HUES48 (cell line): ENCODE measurements at regions not wholly inside any gene's neighbourhood (a gene's known extent, or its start where the extent isn't known, plus 50 kb on each side); places are given as distances from the start of the nearest gene placed in this dataset.

Experiments
- H3K27ac ChIP-seq: one replicate; pipeline ENCODE4 v1.7.0; 2013; ENCODE audit warnings: low read depth, low read length, inconsistent platforms
- H3K27me3 ChIP-seq: 2 replicates; pipeline ENCODE4 v1.6.1; 2013; ENCODE audit warnings: mild to moderate bottlenecking, low read length; ENCODE audit not compliant: control insufficient read depth, insufficient read depth
- H3K36me3 ChIP-seq: 2 replicates; pipeline ENCODE4 v1.6.1; 2013; ENCODE audit warnings: low read length; ENCODE audit not compliant: control insufficient read depth, insufficient read depth
- H3K4me1 ChIP-seq: 2 replicates; pipeline ENCODE4 v1.6.1; 2013; ENCODE audit warnings: mild to moderate bottlenecking, low read length; ENCODE audit not compliant: control insufficient read depth, insufficient read depth
- H3K4me3 ChIP-seq: 2 replicates; pipeline ENCODE4 v1.5.1; 2013; ENCODE audit warnings: mild to moderate bottlenecking, low read depth, low read length
- H3K9ac ChIP-seq: 2 replicates; pipeline ENCODE4 v1.6.1; 2013; ENCODE audit warnings: mild to moderate bottlenecking, low read depth, low read length, moderate library complexity
- H3K9me3 ChIP-seq: 2 replicates; pipeline ENCODE4 v1.6.1; 2013; ENCODE audit warnings: low read length; ENCODE audit not compliant: control insufficient read depth, insufficient read depth

- no peaks in the 10 kb centered on the region for H3K9me3 ChIP-seq
- no peaks in the 10 kb centered on the region for H3K36me3 ChIP-seq
- no peaks in the 10 kb centered on the region for H3K27me3 ChIP-seq
- no peak overlapping the region for H3K4me3 ChIP-seq
- H3K27ac ChIP-seq = no peak overlapping the region
- H3K4me1 ChIP-seq = no peaks in the 10 kb centered on the region
- H3K9ac ChIP-seq = no peak overlapping the region
Observed at GRCh38 chr5:4684946-4685345, 455.2 kb upstream of the ADAMTS16 start.

GRCh38 chr5:4698596-4698995, 441.5 kb upstream of the ADAMTS16 start:
- Histone ChIP-seq H3K27me3 (no peaks in the 10 kb centered on the region), H3K4me1 (no peaks in the 10 kb centered on the region), H3K9ac (no peak overlapping the region), H3K27ac (no peak overlapping the region), H3K36me3 (no peaks in the 10 kb centered on the region), H3K4me3 (no peak overlapping the region), H3K9me3 (no peaks in the 10 kb centered on the region)

GRCh38 chr5:4699592-4699991, 440.5 kb upstream of the ADAMTS16 start:
- Histone ChIP-seq H3K27me3 (no peaks in the 10 kb centered on the region), H3K4me3 (no peak overlapping the region), H3K9me3 (no peaks in the 10 kb centered on the region), H3K4me1 (no peaks in the 10 kb centered on the region), H3K9ac (no peak overlapping the region), H3K36me3 (no peaks in the 10 kb centered on the region), H3K27ac (no peak overlapping the region)

GRCh38 chr5:4700069-4700468, 440.1 kb upstream of the ADAMTS16 start:
- Histone ChIP-seq H3K4me3 (no peak overlapping the region), H3K9me3 (no peaks in the 10 kb centered on the region), H3K27me3 (no peaks in the 10 kb centered on the region), H3K4me1 (no peaks in the 10 kb centered on the region), H3K36me3 (no peaks in the 10 kb centered on the region), H3K9ac (no peak overlapping the region), H3K27ac (no peak overlapping the region)

GRCh38 chr5:4700871-4701270, 439.3 kb upstream of the ADAMTS16 start:
- Histone ChIP-seq H3K27me3 (no peaks in the 10 kb centered on the region), H3K36me3 (no peaks in the 10 kb centered on the region), H3K9ac (no peak overlapping the region), H3K27ac (no peak overlapping the region), H3K4me3 (no peak overlapping the region), H3K9me3 (no peaks in the 10 kb centered on the region), H3K4me1 (no peaks in the 10 kb centered on the region)

GRCh38 chr5:4703931-4704458, 436.1 kb upstream of the ADAMTS16 start:
- H3K4me3 ChIP-seq = no peak overlapping the region
- no peaks in the 10 kb centered on the region for H3K9me3 ChIP-seq
- no peaks in the 10 kb centered on the region for H3K36me3 ChIP-seq
- no peak overlapping the region for H3K9ac ChIP-seq
- no peaks in the 10 kb centered on the region for H3K4me1 ChIP-seq
- no peaks in the 10 kb centered on the region for H3K27me3 ChIP-seq
- no peak overlapping the region for H3K27ac ChIP-seq

GRCh38 chr5:4704951-4705350, 435.2 kb upstream of the ADAMTS16 start:
- Histone ChIP-seq H3K4me1 (no peaks in the 10 kb centered on the region), H3K27ac (no peak overlapping the region), H3K36me3 (no peaks in the 10 kb centered on the region), H3K9ac (no peak overlapping the region), H3K9me3 (no peaks in the 10 kb centered on the region), H3K27me3 (no peaks in the 10 kb centered on the region), H3K4me3 (no peak overlapping the region)

GRCh38 chr5:4716781-4717180, 423.3 kb upstream of the ADAMTS16 start:
- Histone ChIP-seq H3K9ac (no peak overlapping the region), H3K4me3 (no peak overlapping the region), H3K27me3 (no peaks in the 10 kb centered on the region), H3K36me3 (no peaks in the 10 kb centered on the region), H3K27ac (no peak overlapping the region), H3K4me1 (no peaks in the 10 kb centered on the region), H3K9me3 (no peaks in the 10 kb centered on the region)

GRCh38 chr5:4717446-4717845, 422.7 kb upstream of the ADAMTS16 start:
- no peak overlapping the region for H3K9ac ChIP-seq
- H3K4me1 ChIP-seq = no peaks in the 10 kb centered on the region
- no peak overlapping the region for H3K4me3 ChIP-seq
- H3K27me3 ChIP-seq = no peaks in the 10 kb centered on the region
- H3K9me3 ChIP-seq = no peaks in the 10 kb centered on the region
- H3K27ac ChIP-seq = no peak overlapping the region
- no peaks in the 10 kb centered on the region for H3K36me3 ChIP-seq

GRCh38 chr5:4720831-4721230, 419.3 kb upstream of the ADAMTS16 start:
- Histone ChIP-seq H3K9ac (no peak overlapping the region), H3K36me3 (no peaks in the 10 kb centered on the region), H3K27me3 (no peaks in the 10 kb centered on the region), H3K27ac (no peak overlapping the region), H3K9me3 (no peaks in the 10 kb centered on the region), H3K4me1 (no peaks in the 10 kb centered on the region), H3K4me3 (no peak overlapping the region)

- Histone ChIP-seq H3K4me1 (no peaks in the 10 kb centered on the region), H3K9me3 (no peaks in the 10 kb centered on the region), H3K36me3 (no peaks in the 10 kb centered on the region), H3K27me3 (no peaks in the 10 kb centered on the region), H3K9ac (no peak overlapping the region), H3K4me3 (no peak overlapping the region), H3K27ac (no peak overlapping the region)
Observed at GRCh38 chr5:4722886-4723285, 417.2 kb upstream of the ADAMTS16 start.

GRCh38 chr5:4725594-4725993, 414.5 kb upstream of the ADAMTS16 start:
- no peaks in the 10 kb centered on the region for H3K4me1 ChIP-seq
- no peaks in the 10 kb centered on the region for H3K27me3 ChIP-seq
- no peak overlapping the region for H3K27ac ChIP-seq
- H3K36me3 ChIP-seq = no peaks in the 10 kb centered on the region
- no peaks in the 10 kb centered on the region for H3K9me3 ChIP-seq
- no peak overlapping the region for H3K4me3 ChIP-seq
- H3K9ac ChIP-seq = no peak overlapping the region
